Posterior vena cava (tissue), 2 donors: ENCODE measurements at regions not wholly inside any gene's neighbourhood (a gene's known extent, or its start where the extent isn't known, plus 50 kb on each side); places are given as distances from the start of the nearest gene placed in this dataset.
A peak's percentile ranks its signal among the peaks of the same experiment; 100 is the strongest.
"Not testable (repeated sequence)": the region's sequence is repeated elsewhere in the genome, so short reads cannot be mapped to it uniquely, and the experiment has no call there.

Experiments
- DNase-seq: peaks from one replicate; pipeline ENCODE4 v3.0.0-alpha.2; 2020; ENCODE audit warnings: low spot score
- intact Hi-C, 2 donors: fragments of 100-400 bp; cut with DNase I; formaldehyde crosslinking; loops; one replicate each; pipeline versions ENCODE4 v1.14.1 to v1.14.2; 2022 to 2023
- donor health status: DM: yes; HTN: yes; CAD: no.
- donor health status: DM: yes; HTN: yes; CAD: no.

GRCh38 chr6:60723935-60724334, 1562.1 kb downstream of the KHDRBS2 start:
- DNase-seq, intact Hi-C loops: not testable (repeated sequence)

- intact Hi-C loops, result no loop called here
- DNase-seq, result no peak
Observed at GRCh38 chr6:60695232-60695631, 1590.8 kb downstream of the KHDRBS2 start.

- DNase-seq, result no peak
- intact Hi-C loops, result no loop called here
Observed at GRCh38 chr6:60687085-60687484, 1598.9 kb downstream of the KHDRBS2 start.

- no peak for DNase-seq
- intact Hi-C loops, result no loop called here
Observed at GRCh38 chr6:60681806-60682205, 1604.2 kb downstream of the KHDRBS2 start.

GRCh38 chr6:60679175-60679574, 1606.8 kb downstream of the KHDRBS2 start:
- intact Hi-C loops, result no loop called here
- DNase-seq, result no peak

GRCh38 chr6:60671369-60671768, 1614.7 kb downstream of the KHDRBS2 start:
- DNase-seq, result no peak
- intact Hi-C loops, result no loop called here

- no peak for DNase-seq
- intact Hi-C loops, result no loop called here
Observed at GRCh38 chr6:60670036-60670435, 1616.0 kb downstream of the KHDRBS2 start.

- DNase-seq, result no peak
- intact Hi-C loops, result no loop called here
Observed at GRCh38 chr6:60668428-60668827, 1617.6 kb downstream of the KHDRBS2 start.

- intact Hi-C loops, result not testable (repeated sequence)
- peak; percentile 56 for DNase-seq
Observed at GRCh38 chr6:60663199-60663598, 1622.8 kb downstream of the KHDRBS2 start.

GRCh38 chr6:60643870-60644269, 1642.2 kb downstream of the KHDRBS2 start:
- intact Hi-C loops, result no loop called here

GRCh38 chr6:60639185-60639584, 1646.8 kb downstream of the KHDRBS2 start:
- intact Hi-C loops, DNase-seq: not testable (repeated sequence)

More at GRCh38 chr6:60643870-60644269, 1642.2 kb downstream of the KHDRBS2 start:
- no peak for DNase-seq
